Body of pancreas (tissue), 4 donors: ENCODE measurements at regions not wholly inside any gene's neighbourhood (a gene's known extent, or its start where the extent isn't known, plus 50 kb on each side); places are given as distances from the start of the nearest gene placed in this dataset.

Experiments
- ATAC-seq: fragments of 150-250 bp; one replicate; pipeline ENCODE4 v1.9.1; 2016
- DNase-seq, 4 donors: peaks; one replicate each; pipeline ENCODE4 v3.0.0-alpha.2; 2019
- H3K27ac ChIP-seq, 4 donors: fragments of 200-600 bp; sonication (generic); 1 replicate in 3 of 4; 2 replicates in 1 of 4; pipeline versions ENCODE4 v1.5.1 to v1.6.1; 2016 to 2019; ENCODE audit warnings: mild to moderate bottlenecking in 1 of 4, mixed read lengths in 1 of 4, moderate library complexity in 1 of 4
- H3K27me3 ChIP-seq, 2 donors: fragments of 200-600 bp; sonication (generic); one replicate each; pipeline ENCODE4 v1.6.0; 2016; ENCODE audit warnings: mild to moderate bottlenecking in 1 of 2
- H3K36me3 ChIP-seq, 2 donors: fragments of 200-600 bp; sonication (generic); replicated peaks in 1 of 2; 2 replicates each; pipeline ENCODE4 v1.5.1; 2016; ENCODE audit warnings: low read depth in 2 of 2; ENCODE audit not compliant: insufficient read depth in 1 of 2
- H3K4me1 ChIP-seq: fragments of 200-600 bp; sonication (generic); one replicate; pipeline ENCODE4 v1.6.0; 2016
- H3K4me3 ChIP-seq, 2 donors: fragments of 200-600 bp; sonication (generic); 1 replicate in 1 of 2; 2 replicates in 1 of 2; pipeline ENCODE4 v1.5.1; 2016 to 2019
- H3K9me3 ChIP-seq, 3 donors: fragments of 200-600 bp; sonication (generic); 1 replicate in 2 of 3; 2 replicates in 1 of 3; pipeline ENCODE4 v1.5.1; 2016
- POLR2A ChIP-seq, 3 donors: fragments of 450-650 bp; IDR thresholded peaks; one replicate each; pipeline ENCODE4 v1.6.1; 2016; ENCODE audit warnings: antibody characterized with exemption in 3 of 3, mild to moderate bottlenecking in 2 of 3
- WGBS, 2 donors: methylation state at CpG; one replicate each; pipeline ENCODE4 v1.1.5; 2017; 5-methylcytosine and 5-hydroxymethylcytosine counted together
- intact Hi-C: fragments of 100-400 bp; cut with DNase I; formaldehyde crosslinking; loops from one replicate; pipeline ENCODE4 v1.15.1; 2023
- TF ChIP-seq, protein P1 (sequence below), 7 experiments: fragments of 450-650 bp in 4 of 7; fragments of 200-600 bp in 3 of 7; sonication (generic) in 3 of 7; IDR thresholded peaks; one replicate each; pipeline ENCODE4 v1.5.1; 2016 to 2019; ENCODE audit warnings: antibody characterized with exemption in 7 of 7

DNA sequence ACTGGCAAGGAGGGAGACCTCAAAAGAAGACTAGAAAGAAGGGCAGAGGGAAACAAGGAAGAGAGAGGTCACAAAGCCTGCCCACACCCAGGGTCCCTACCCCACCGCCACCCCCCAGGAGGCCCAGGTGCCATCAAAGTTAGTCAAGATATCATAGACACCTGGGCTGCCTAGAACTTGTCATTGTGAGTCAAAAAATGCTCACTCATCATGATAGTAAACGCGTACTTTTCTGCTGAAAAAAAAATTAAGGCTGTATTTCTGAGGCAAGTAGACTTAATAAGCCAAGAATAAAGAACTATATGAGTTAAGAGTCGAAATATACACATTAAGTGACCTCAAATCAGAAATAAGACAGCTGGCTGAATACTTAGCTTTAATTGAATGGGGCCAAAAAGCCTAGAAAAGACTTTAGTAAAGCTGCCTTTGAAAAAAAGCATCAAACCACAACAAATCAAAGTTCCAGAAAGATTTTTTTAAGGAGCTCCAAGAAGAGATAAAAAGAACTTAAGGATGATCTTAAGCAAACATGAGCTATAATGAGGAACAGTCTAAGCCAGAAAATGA lies 415.5 kb upstream of the PPP2R3A start:
- no peaks in the 10 kb centered on the region for H3K9me3 ChIP-seq
- WGBS, 2 donors: 58 to 63% methylated on average over 4 of the region's 4 CpGs
- DNase-seq (no peak), ATAC-seq (no peak)
- TF ChIP-seq, protein P1, sequence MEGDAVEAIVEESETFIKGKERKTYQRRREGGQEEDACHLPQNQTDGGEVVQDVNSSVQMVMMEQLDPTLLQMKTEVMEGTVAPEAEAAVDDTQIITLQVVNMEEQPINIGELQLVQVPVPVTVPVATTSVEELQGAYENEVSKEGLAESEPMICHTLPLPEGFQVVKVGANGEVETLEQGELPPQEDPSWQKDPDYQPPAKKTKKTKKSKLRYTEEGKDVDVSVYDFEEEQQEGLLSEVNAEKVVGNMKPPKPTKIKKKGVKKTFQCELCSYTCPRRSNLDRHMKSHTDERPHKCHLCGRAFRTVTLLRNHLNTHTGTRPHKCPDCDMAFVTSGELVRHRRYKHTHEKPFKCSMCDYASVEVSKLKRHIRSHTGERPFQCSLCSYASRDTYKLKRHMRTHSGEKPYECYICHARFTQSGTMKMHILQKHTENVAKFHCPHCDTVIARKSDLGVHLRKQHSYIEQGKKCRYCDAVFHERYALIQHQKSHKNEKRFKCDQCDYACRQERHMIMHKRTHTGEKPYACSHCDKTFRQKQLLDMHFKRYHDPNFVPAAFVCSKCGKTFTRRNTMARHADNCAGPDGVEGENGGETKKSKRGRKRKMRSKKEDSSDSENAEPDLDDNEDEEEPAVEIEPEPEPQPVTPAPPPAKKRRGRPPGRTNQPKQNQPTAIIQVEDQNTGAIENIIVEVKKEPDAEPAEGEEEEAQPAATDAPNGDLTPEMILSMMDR (IDR thresholded peaks at IDR 0.05): no peak
- TF ChIP-seq POLR2A (IDR thresholded peaks at IDR 0.05): no peak
- intact Hi-C loops: no loop called here
- H3K27me3 ChIP-seq: no peaks in the 10 kb centered on the region
- H3K4me3 ChIP-seq: no peak overlapping the region
- no peaks in the 10 kb centered on the region for H3K4me1 ChIP-seq
- no peaks in the 10 kb centered on the region for H3K36me3 ChIP-seq
- no peak overlapping the region for H3K27ac ChIP-seq

DNA sequence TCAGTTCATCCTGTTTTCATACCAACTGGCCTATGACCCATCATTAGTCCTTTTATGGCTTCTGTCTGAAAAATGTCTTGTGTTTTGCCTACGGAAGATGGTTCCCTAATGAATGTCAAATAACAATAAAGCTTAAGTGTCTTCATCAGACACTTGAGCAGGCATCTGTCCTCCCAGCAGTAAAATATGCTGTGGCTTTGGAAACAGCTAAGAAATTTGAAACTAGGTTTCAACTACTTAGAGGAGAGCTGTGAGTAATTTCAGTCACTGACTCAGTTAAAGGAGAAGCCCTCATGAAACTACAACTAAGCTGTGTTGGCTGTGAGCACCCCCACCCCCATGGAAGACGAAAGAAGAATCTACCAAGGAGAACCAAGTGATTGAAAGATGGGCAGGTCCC lies 409.4 kb upstream of the PPP2R3A start:
- ATAC-seq (no peak), DNase-seq (no peak)
- H3K9me3 ChIP-seq: no peaks in the 10 kb centered on the region
- H3K27ac ChIP-seq: no peak overlapping the region
- intact Hi-C loops: no loop called here
- WGBS, 2 donors: 58 to 68% methylated on average over 2 of the region's 2 CpGs
- H3K36me3 ChIP-seq: no peaks in the 10 kb centered on the region
- no peak overlapping the region for H3K4me3 ChIP-seq
- no peaks in the 10 kb centered on the region for H3K27me3 ChIP-seq
- H3K4me1 ChIP-seq: no peaks in the 10 kb centered on the region
- TF ChIP-seq, protein P1 (IDR thresholded peaks at IDR 0.05): no peak
- no peak for TF ChIP-seq POLR2A (IDR thresholded peaks at IDR 0.05)

DNA sequence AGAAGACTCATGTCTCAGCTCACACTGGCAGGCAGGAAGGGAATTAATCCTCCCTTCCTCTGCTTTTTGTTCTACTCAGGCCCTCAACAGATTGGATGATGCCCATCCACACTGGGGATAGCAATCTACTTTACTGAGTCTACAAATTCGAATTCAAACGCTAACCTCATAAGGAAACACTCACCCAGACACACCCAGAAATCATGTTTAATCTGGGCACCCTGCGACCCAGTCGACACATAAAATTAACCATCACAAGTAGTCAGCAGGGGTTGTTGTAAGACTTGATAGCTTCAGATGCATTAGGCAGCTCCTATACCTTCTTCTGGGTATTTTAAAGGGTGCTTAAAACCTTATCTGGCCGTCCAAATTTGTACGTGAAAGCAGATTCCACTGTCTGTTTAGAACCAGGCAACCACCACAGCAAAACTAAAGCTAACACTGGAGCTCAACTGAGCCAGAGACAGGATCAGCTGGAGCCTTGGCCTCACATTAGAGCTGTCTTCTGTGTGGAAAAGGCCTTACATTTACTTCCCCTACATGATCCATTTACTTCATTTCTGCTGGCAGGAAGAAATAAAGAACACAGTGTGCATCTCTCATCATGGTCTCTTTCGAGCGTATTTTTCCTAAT lies 407.3 kb upstream of the PPP2R3A start:
- H3K4me3 ChIP-seq: no peak overlapping the region
- no peaks in the 10 kb centered on the region for H3K9me3 ChIP-seq
- 65 to 69% methylated on average over 8 of the region's 8 CpGs for WGBS, 2 donors
- H3K27ac ChIP-seq: no peak overlapping the region
- no peaks in the 10 kb centered on the region for H3K4me1 ChIP-seq
- TF ChIP-seq, protein P1 (IDR thresholded peaks at IDR 0.05): no peak
- no peak for TF ChIP-seq POLR2A (IDR thresholded peaks at IDR 0.05)
- DNase-seq (no peak), ATAC-seq (no peak)
- no peaks in the 10 kb centered on the region for H3K27me3 ChIP-seq
- H3K36me3 ChIP-seq: no peaks in the 10 kb centered on the region
- intact Hi-C loops: no loop called here

DNA sequence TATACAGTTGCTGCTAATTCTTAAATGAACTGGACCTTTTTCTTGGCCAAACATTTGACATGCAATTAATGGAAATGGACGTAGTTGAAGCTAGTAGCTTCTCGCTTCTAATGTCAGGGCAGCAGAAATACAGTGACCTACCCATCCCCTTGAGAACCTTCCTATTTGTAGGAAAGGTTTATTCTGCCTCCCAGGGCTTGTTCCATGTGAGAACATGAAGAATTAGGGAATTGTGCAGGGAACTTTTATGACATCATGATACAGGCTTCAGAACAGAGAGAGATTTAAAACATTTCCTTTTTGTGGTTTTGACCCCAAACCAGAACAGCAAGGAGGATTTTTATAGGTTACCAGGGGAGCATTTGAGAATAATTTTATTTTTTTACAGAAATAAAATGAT lies 406.6 kb upstream of the PPP2R3A start:
- DNase-seq: no peak
- intact Hi-C loops: no loop called here
- Histone ChIP-seq H3K36me3 (no peaks in the 10 kb centered on the region), H3K4me3 (no peak overlapping the region), H3K9me3 (no peaks in the 10 kb centered on the region), H3K27ac (no peak overlapping the region), H3K27me3 (no peaks in the 10 kb centered on the region), H3K4me1 (no peaks in the 10 kb centered on the region)
- WGBS, 2 donors: 47 to 85% methylated on average over 2 of the region's 2 CpGs
- TF ChIP-seq POLR2A (IDR thresholded peaks at IDR 0.05): no peak
- TF ChIP-seq, protein P1 (IDR thresholded peaks at IDR 0.05): no peak
- ATAC-seq: no peak

DNA sequence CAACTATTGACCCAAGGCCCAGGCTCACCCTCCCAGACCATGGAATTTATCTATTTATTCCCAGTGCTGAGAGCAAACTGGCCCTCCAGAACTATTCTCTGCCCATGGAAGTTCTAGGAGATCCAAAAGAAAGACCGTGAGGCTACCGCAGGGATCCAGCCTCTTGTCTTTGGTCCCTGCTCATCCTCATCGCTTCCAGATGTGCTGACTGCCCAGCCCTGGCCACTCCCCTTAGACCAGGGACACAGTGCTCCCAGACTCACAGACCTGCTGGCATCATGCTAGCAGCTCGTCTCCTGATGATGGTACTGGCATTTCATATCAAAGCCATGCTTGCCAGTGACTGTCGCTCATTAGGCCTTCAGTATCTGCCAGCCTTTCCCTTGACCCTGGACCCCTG lies 405.7 kb upstream of the PPP2R3A start:
- H3K27ac ChIP-seq: no peak overlapping the region
- TF ChIP-seq POLR2A (IDR thresholded peaks at IDR 0.05): no peak
- TF ChIP-seq, protein P1 (IDR thresholded peaks at IDR 0.05): no peak
- WGBS, 2 donors: 81 to 90% methylated on average over 5 of the region's 5 CpGs
- H3K9me3 ChIP-seq: no peaks in the 10 kb centered on the region
- intact Hi-C loops: no loop called here
- H3K4me3 ChIP-seq: no peak overlapping the region
- H3K27me3 ChIP-seq: no peaks in the 10 kb centered on the region
- DNase-seq: no peak
- no peak for ATAC-seq
- no peaks in the 10 kb centered on the region for H3K4me1 ChIP-seq
- H3K36me3 ChIP-seq: no peaks in the 10 kb centered on the region
